ENCODE measurements at regions not wholly inside any gene's neighbourhood (a gene's known extent, or its start where the extent isn't known, plus 50 kb on each side); places are given as distances from the start of the nearest gene placed in this dataset.
"Not testable (repeated sequence)": the region's sequence is repeated elsewhere in the genome, so short reads cannot be mapped to it uniquely, and the experiment has no call there.

- in situ Hi-C loops (cut with HindIII; ENCODE audit: low sequenced_read_pairs): loop anchor here (5.0 kb wide), 1 partner anchor 88 kb away; no protein-coding TSS in a partner anchor
These were observed 186.5 kb upstream of the TMEM72 start for GRCh38 chr10:44724415-44725174.

GRCh38 chr10:44725404-44725803 is 185.7 kb upstream of the TMEM72 start:
- in situ Hi-C loops (cut with HindIII; ENCODE audit: low sequenced_read_pairs): no loop called here

- in situ Hi-C loops (cut with HindIII; ENCODE audit: low sequenced_read_pairs): no loop called here
These were observed 179.9 kb upstream of the TMEM72 start for GRCh38 chr10:44731283-44731682.

GRCh38 chr10:44733501-44734488 is 177.3 kb upstream of the TMEM72 start:
- in situ Hi-C loops (cut with HindIII; ENCODE audit: low sequenced_read_pairs): no loop called here

GRCh38 chr10:44742248-44742647 is 168.9 kb upstream of the TMEM72 start:
- in situ Hi-C loops (cut with HindIII; ENCODE audit: low sequenced_read_pairs): no loop called here

- in situ Hi-C loops (cut with HindIII; ENCODE audit: low sequenced_read_pairs): no loop called here
These were observed 167.6 kb upstream of the TMEM72 start for GRCh38 chr10:44743535-44743934.

GRCh38 chr10:44745920-44746319 is 165.2 kb upstream of the TMEM72 start:
- in situ Hi-C loops (cut with HindIII; ENCODE audit: low sequenced_read_pairs): no loop called here

GRCh38 chr10:44747593-44748172 is 163.5 kb upstream of the TMEM72 start:
- in situ Hi-C loops (cut with HindIII; ENCODE audit: low sequenced_read_pairs): no loop called here

- in situ Hi-C loops (cut with HindIII; ENCODE audit: low sequenced_read_pairs): no loop called here
These were observed 162.0 kb upstream of the TMEM72 start for GRCh38 chr10:44749151-44749550.

GRCh38 chr10:44752451-44753441 is 158.4 kb upstream of the TMEM72 start:
- in situ Hi-C loops (cut with HindIII; ENCODE audit: low sequenced_read_pairs): no loop called here

GRCh38 chr10:44754355-44754754 is 156.8 kb upstream of the TMEM72 start:
- in situ Hi-C loops (cut with HindIII; ENCODE audit: low sequenced_read_pairs): not testable (repeated sequence)

- in situ Hi-C loops (cut with HindIII; ENCODE audit: low sequenced_read_pairs): no loop called here
These were observed 155.7 kb upstream of the TMEM72 start for GRCh38 chr10:44755481-44755880.

- in situ Hi-C loops (cut with HindIII; ENCODE audit: low sequenced_read_pairs): no loop called here
These were observed 154.9 kb upstream of the TMEM72 start for GRCh38 chr10:44756216-44756615.

- in situ Hi-C loops (cut with HindIII; ENCODE audit: low sequenced_read_pairs): no loop called here
These were observed 153.5 kb upstream of the TMEM72 start for GRCh38 chr10:44757551-44758205.

GRCh38 chr10:44759122-44759521 is 152.0 kb upstream of the TMEM72 start:
- in situ Hi-C loops (cut with HindIII; ENCODE audit: low sequenced_read_pairs): no loop called here

- in situ Hi-C loops (cut with HindIII; ENCODE audit: low sequenced_read_pairs): no loop called here
These were observed 150.6 kb upstream of the TMEM72 start for GRCh38 chr10:44760513-44760912.

GRCh38 chr10:44761076-44761475 is 150.1 kb upstream of the TMEM72 start:
- in situ Hi-C loops (cut with HindIII; ENCODE audit: low sequenced_read_pairs): no loop called here

- in situ Hi-C loops (cut with HindIII; ENCODE audit: low sequenced_read_pairs): no loop called here
These were observed 147.8 kb upstream of the TMEM72 start for GRCh38 chr10:44763331-44763730.

- in situ Hi-C loops (cut with HindIII; ENCODE audit: low sequenced_read_pairs): no loop called here
These were observed 145.8 kb upstream of the TMEM72 start for GRCh38 chr10:44765299-44765698.

GRCh38 chr10:44766631-44767030 is 144.5 kb upstream of the TMEM72 start:
- in situ Hi-C loops (cut with HindIII; ENCODE audit: low sequenced_read_pairs): no loop called here

Measured in endothelial cell of hepatic sinusoid (primary cell).